Activated effector memory CD4-positive, alpha-beta T cell treated with anti-CD3 and anti-CD28 coated beads, Interleukin-2, amount 50 U/mL, for 16 hours (primary cell): ENCODE measurements at regions not wholly inside any gene's neighbourhood (a gene's known extent, or its start where the extent isn't known, plus 50 kb on each side); places are given as distances from the start of the nearest gene placed in this dataset.
A peak's percentile ranks its signal among the peaks of the same experiment; 100 is the strongest.
"Not testable (repeated sequence)": the region's sequence is repeated elsewhere in the genome, so short reads cannot be mapped to it uniquely, and the experiment has no call there.

Experiments used
- DNase-seq: peaks from one replicate; pipeline ENCODE4 v3.0.0-alpha.2; 2020

GRCh38 chr16:29087673-29088072, 102.8 kb downstream of the LAT start:
- DNase-seq, result not testable (repeated sequence)

GRCh38 chr16:29081829-29082639, 97.2 kb downstream of the LAT start:
- DNase-seq, result peak; percentile 80

- DNase-seq, result peak; percentile 79
Observed at GRCh38 chr16:29074554-29075402, 89.9 kb downstream of the LAT start.

- not testable (repeated sequence) for DNase-seq
Observed at GRCh38 chr16:29062235-29062634, 77.4 kb downstream of the LAT start.

- DNase-seq, result not testable (repeated sequence)
Observed at GRCh38 chr16:29061467-29061921, 76.6 kb downstream of the LAT start.

GRCh38 chr16:29060022-29060810, 75.4 kb downstream of the LAT start:
- DNase-seq, result not testable (repeated sequence)

- not testable (repeated sequence) for DNase-seq
Observed at GRCh38 chr16:29059575-29059974, 74.7 kb downstream of the LAT start.
